Brain microvascular endothelial cell (primary cell): ENCODE measurements at regions not wholly inside any gene's neighbourhood (a gene's known extent, or its start where the extent isn't known, plus 50 kb on each side); places are given as distances from the start of the nearest gene placed in this dataset.
"Not testable (repeated sequence)": the region's sequence is repeated elsewhere in the genome, so short reads cannot be mapped to it uniquely, and the experiment has no call there.

Experiments used
- DNase-seq: peaks from one replicate; pipeline ENCODE4 v3.0.0-alpha.2; 2020
- H3K27ac ChIP-seq: fragments of 250-450 bp; sonication (Bioruptor Pico); 2 replicates; pipeline ENCODE4 v1.5.1; 2020; ENCODE audit warnings: mild to moderate bottlenecking, moderate library complexity
- H3K27me3 ChIP-seq: fragments of 250-450 bp; sonication (Bioruptor Pico); replicated peaks from 2 replicates; pipeline ENCODE4 v1.5.1; 2020; ENCODE audit warnings: mild to moderate bottlenecking
- H3K36me3 ChIP-seq: fragments of 250-450 bp; sonication (Bioruptor Pico); replicated peaks from 2 replicates; pipeline ENCODE4 v1.5.1; 2020; ENCODE audit warnings: mild to moderate bottlenecking
- H3K4me3 ChIP-seq: 2 replicates; pipeline ENCODE4 v1.5.1; 2011; ENCODE audit warnings: low read depth, mild to moderate bottlenecking, control low read depth, low read length, moderate library complexity
- in situ Hi-C: cut with HindIII; loops from 2 replicates; pipeline ENCODE4 v1.10.0; 2017; ENCODE audit warnings: low sequenced_read_pairs, low pct_ligation_motif_present
- TF ChIP-seq, protein P1 (sequence below): IDR thresholded peaks from 2 replicates; pipeline ENCODE4 v1.5.1; 2011; ENCODE audit warnings: low read depth, mild to moderate bottlenecking, moderate library complexity, low read length, control low read depth, inconsistent platforms; ENCODE audit errors: missing control alignments

GRCh38 chrX:850471-850916 is 219.9 kb downstream of the SHOX start:
- in situ Hi-C loops = no loop called here
- Histone ChIP-seq H3K27ac (no peak overlapping the region), H3K27me3 (no peaks in the 10 kb centered on the region), H3K4me3 (no peak overlapping the region), H3K36me3 (no peaks in the 10 kb centered on the region)
- peak; percentile 60 for DNase-seq
- TF ChIP-seq, protein P1, sequence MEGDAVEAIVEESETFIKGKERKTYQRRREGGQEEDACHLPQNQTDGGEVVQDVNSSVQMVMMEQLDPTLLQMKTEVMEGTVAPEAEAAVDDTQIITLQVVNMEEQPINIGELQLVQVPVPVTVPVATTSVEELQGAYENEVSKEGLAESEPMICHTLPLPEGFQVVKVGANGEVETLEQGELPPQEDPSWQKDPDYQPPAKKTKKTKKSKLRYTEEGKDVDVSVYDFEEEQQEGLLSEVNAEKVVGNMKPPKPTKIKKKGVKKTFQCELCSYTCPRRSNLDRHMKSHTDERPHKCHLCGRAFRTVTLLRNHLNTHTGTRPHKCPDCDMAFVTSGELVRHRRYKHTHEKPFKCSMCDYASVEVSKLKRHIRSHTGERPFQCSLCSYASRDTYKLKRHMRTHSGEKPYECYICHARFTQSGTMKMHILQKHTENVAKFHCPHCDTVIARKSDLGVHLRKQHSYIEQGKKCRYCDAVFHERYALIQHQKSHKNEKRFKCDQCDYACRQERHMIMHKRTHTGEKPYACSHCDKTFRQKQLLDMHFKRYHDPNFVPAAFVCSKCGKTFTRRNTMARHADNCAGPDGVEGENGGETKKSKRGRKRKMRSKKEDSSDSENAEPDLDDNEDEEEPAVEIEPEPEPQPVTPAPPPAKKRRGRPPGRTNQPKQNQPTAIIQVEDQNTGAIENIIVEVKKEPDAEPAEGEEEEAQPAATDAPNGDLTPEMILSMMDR = no peak

- TF ChIP-seq, protein P1 = no peak
- no peak for DNase-seq
- no peak overlapping the region for H3K27ac ChIP-seq
- in situ Hi-C loops = no loop called here
- no peaks in the 10 kb centered on the region for H3K36me3 ChIP-seq
- H3K27me3 ChIP-seq = no peaks in the 10 kb centered on the region
- no peak overlapping the region for H3K4me3 ChIP-seq
Observed at GRCh38 chrX:848386-848785, 217.8 kb downstream of the SHOX start.

DNA sequence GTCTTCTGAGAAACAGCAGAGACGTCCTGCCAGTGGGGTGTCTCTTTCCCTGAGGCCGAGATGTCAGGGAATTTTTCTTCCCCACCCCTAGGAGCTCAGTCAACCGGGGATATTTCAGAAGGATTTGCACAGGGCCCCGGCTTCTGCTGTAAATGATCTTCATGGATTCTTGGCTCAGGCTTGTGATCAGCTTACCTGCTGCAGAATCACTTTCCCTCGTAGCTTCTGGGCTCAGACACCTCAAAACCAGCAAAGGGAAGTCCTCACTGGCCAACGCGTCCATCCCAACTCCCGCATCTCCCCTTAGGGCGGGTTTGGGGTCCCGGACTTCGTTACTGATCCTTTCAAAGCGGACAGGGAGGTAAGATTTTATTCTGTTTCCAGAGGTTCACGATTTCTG is 212.7 kb downstream of the SHOX start:
- no peak overlapping the region for H3K4me3 ChIP-seq
- in situ Hi-C loops = no loop called here
- no peaks in the 10 kb centered on the region for H3K36me3 ChIP-seq
- DNase-seq = no peak
- H3K27ac ChIP-seq = no peak overlapping the region
- H3K27me3 ChIP-seq = no peaks in the 10 kb centered on the region
- TF ChIP-seq, protein P1 = no peak

- no peaks in the 10 kb centered on the region for H3K36me3 ChIP-seq
- H3K27ac ChIP-seq = no peak overlapping the region
- in situ Hi-C loops = no loop called here
- no peaks in the 10 kb centered on the region for H3K27me3 ChIP-seq
- TF ChIP-seq, protein P1 = no peak
- H3K4me3 ChIP-seq = no peak overlapping the region
- no peak for DNase-seq
Observed at GRCh38 chrX:840556-840955, 210.0 kb downstream of the SHOX start.

GRCh38 chrX:838666-839065 is 208.1 kb downstream of the SHOX start:
- DNase-seq, H3K27ac ChIP-seq, in situ Hi-C loops, H3K27me3 ChIP-seq, H3K36me3 ChIP-seq, H3K4me3 ChIP-seq: not testable (repeated sequence)

- in situ Hi-C loops, H3K27ac ChIP-seq, DNase-seq, H3K4me3 ChIP-seq, H3K36me3 ChIP-seq, H3K27me3 ChIP-seq: not testable (repeated sequence)
Observed at GRCh38 chrX:835857-836256, 205.3 kb downstream of the SHOX start.

- H3K27ac ChIP-seq = no peak overlapping the region
- H3K4me3 ChIP-seq = no peak overlapping the region
- TF ChIP-seq, protein P1 = no peak
- in situ Hi-C loops = no loop called here
- H3K36me3 ChIP-seq = no peaks in the 10 kb centered on the region
- no peaks in the 10 kb centered on the region for H3K27me3 ChIP-seq
- no peak for DNase-seq
Observed at GRCh38 chrX:830532-830931, 199.9 kb downstream of the SHOX start.
